NCI-H2029 treated with DMSO at 0.1 percent for 48 hours (cell line): ENCODE measurements at regions not wholly inside any gene's neighbourhood (a gene's known extent, or its start where the extent isn't known, plus 50 kb on each side); places are given as distances from the start of the nearest gene placed in this dataset.

ENCODE experiments used
- DNase-seq: peaks from one replicate; lab custom pipeline; 2025; lab: John Stamatoyannopoulos, UW

DNA sequence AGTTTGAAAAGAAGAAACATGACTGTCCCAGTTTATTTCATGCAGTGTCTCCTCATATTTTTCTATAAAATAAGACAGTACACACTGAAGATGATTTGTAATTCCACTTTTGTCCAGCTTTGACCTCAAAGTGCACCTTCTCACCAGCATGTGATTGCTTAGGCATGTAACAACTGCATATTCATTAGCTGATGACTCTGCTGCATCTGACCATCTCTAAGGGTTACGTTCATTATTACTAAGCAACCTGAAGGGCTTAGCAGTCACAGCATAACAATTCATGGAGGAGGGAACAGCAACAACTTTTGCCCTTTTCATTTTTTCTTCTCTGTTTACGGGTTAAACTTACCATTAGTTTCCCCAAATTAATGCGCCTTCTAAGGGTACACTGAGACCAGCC lies 330.6 kb upstream of the PIK3C3 start:
- no peak for DNase-seq

DNA sequence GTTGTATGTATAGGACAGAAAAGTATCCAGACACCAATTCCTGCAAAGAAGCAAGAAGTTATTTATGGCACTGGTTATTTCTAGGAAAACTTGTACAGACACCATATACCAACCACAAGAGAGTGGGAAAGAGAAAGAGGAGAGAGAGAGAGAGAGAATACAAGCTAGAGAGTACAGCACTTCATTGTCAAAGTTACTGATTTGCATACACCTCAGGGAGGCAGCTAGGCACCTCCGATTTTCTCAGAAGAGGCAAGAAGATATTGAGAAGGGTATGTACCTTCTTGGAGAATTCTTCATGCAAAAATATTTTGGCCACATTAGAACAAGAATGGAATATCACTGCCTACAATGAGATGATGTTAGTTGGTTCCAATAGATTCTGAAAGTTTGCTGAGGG lies 333.9 kb upstream of the PIK3C3 start:
- DNase-seq, result no peak

DNA sequence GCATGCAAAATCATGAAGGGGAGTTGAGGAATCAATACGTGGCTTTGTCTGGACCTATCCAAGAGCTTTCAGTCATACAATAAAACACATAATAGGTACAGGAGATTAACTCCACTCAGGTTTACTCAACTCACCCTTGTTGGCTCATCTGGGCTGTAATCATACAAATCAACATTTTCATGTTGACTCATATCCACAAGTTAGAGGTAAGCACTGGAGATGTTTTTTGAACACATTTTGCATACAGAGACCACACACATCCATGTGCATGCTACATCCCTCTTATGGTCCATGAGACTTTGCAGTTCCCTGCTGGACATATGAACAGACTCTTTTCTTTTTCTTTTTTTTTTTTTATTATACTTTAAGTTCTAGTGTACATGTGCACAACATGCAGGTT lies 336.9 kb upstream of the PIK3C3 start:
- DNase-seq, result no peak

DNA sequence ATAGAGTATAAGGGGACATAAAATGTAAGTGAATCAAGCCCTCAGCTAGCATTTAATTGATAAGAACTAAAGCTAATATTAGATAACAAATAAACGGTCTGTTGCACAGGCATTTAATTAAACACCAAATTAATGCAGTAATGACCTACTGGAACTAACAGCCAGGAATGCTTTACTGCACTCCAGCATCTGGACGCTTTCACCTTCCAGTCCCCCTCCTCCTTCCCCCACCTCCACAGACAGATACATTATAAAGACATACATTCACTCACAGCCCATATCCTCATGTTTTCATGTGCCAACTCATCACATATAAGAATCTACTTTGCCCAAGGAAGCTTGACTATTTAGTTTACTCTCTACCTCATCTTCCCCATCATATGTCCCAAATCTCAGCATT lies 337.4 kb upstream of the PIK3C3 start:
- no peak for DNase-seq

DNA sequence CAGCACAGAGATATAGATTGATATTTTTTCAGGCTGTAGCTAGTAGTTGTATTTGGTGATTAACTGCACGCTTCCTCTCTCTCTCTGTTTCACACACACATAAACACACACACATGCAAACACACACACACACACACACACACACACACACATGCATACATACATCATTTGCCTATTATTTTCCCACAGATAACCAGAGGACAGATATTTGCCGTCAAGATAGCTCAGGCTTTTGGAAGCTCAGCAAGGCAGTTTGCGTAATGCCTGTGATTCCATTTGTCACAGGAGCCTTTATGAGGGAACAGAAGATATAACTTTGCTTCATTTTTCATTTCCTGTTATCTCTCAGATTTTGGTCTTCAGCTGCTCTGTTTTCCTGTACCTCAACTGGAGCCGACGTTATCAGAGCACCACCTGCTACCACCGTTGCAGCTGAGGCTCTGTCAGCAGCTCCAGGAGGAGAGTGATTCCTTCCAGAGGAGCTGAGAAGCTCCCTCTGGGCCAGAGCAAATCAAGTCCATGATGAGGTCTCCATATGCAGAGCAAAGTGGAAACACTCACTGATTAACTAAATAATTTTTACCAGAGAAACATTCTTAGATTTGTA lies 341.9 kb upstream of the PIK3C3 start:
- DNase-seq, result no peak

DNA sequence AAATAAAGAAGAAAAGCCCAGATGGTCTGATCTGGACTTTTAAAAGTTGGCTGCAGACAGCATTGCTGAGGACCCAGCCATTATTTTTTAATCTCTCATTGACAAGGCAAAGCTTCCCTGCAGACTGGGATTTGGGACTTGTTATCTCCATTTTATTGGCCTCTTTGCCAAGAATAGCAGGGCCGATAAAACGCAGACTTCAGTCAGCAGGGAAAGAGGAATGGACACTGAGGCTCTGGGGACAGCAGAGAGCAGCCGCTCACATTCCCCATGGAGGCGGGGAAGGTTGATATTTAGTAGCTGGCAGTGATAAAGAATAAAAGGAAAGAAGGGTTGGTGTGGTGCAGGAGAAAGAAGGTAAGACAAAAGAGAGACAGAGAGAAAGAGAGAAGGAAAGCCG lies 350.1 kb upstream of the PIK3C3 start:
- no peak for DNase-seq

DNA sequence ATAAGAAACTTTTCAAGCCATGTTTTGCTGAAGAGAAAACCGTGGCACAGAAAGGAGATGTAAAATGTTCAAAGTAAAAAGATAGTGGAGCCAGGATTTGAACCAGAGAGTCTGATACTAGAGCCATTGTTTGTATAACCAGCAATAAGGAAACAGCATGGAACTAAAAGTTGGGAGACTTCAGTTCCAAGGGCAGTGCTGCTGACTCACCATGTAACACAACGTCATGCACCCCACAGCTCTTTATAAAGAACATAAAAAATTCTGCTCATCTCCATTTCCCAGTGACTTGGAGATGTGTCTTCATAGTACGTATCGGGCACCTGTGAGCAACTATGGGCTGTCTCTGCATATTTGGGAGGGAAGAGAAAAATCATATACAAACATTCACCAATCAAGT lies 353.0 kb upstream of the PIK3C3 start:
- no peak for DNase-seq

DNA sequence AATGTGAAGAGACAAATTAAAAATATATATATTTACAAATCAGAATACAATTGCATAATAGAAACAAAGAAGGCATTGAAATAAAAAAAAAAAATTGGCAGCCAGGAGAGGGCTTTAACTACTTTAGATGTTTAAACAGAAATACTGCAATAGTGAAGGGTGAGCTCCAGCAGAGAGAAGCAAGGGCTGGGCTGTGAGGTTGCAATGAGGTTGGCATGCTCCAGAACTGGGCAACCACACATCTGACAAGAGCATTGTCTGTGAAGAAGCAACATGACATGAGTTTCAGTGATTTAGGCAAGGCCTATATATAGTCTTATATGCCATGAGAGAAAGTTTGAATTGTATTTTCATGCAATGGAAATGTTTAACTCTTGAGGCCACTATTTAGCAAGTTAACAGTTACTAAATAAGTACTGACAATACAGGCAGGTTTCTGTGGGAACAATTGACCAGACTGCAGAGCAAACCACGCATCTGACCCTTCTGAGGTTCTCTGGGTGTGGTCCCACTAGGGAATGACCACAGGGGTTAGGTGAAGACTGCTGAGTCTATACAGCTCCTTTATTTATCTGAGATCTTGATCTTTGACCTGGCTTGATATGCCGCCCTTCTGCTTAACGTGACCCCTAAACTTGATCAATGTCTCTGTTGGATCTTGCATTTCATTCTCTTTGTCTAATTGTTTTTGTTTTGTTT lies 354.2 kb upstream of the PIK3C3 start:
- DNase-seq, result no peak

DNA sequence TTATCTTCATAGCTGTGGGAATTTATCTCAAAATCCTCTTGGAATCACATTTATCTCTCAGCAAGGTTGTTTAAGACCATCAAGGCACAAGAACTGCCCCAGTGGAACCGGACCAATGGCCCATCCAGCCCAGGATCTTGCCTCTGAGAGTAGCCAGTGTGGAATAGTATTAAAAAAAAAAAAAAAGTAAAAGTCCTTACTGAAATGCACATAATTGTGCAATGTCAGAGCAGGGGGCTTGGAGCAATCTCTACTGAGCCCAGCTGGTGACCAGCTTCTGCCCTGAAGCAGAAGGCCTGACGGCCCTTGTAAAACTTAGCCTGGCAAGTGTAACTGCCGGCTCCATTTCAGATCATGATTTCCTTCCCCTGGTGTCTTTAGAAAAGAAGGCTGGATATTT lies 355.6 kb upstream of the PIK3C3 start:
- DNase-seq, result no peak

DNA sequence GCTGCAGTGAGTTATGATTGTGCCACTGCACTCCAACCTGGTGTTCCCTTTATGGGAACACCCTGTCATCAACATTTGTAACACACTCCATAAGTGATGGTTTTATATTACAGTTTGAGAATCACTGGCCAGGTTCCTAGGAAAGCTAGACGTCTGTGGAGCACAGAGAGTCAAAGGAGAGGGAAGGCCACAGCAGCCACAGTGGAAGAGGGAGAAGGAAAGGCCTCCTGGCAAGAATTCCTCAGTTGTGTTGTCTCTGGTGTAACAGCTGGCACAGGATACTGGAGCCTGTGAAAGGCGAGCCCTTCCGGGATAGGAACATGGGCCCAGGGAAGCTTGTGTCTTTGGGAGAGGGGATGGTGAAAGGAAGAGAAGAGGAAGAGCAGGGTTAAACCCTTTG lies 360.5 kb upstream of the PIK3C3 start:
- DNase-seq, result peak; percentile 36

DNA sequence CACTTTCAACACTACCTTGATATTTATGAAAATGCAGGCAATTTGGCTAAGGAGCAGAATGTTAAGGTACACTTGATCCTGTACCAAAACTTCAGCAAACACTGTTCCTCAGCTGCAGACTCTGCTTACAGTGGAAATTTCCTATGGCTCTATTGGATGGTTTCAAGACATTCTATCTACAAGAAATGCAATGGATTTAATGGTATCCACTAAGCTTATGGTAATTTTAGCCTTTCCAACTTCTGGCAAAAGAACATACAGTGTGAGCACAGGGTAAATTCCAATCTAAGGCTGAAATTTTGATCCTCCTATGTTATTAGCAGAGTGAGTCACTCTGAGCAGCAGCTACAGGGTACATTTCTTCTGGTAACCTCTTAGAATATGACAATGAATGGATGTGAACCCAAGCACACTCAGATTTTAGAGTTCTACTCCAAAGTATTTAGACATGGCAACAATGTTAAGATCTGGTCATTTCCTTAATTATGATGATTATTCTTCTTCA lies 361.8 kb upstream of the PIK3C3 start:
- DNase-seq, result no peak

DNA sequence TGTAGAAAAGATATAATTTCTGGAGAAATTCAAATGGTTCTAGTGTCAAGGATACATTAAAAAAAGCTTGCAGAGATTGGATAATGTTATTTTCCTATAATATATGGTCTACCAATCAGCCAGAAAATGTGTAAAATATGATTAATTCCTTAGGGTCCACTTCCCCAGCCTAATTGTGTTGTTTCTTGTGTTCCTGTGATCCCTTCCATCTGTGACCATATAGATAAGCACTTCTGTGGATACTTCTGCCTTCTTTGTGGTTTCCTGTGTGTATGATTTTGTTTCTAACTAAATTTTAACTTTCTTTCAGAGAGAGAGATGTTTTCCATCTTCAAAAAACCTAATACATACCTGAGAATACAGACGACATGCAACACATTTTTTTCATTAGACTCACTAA lies 367.1 kb upstream of the PIK3C3 start:
- no peak for DNase-seq

DNA sequence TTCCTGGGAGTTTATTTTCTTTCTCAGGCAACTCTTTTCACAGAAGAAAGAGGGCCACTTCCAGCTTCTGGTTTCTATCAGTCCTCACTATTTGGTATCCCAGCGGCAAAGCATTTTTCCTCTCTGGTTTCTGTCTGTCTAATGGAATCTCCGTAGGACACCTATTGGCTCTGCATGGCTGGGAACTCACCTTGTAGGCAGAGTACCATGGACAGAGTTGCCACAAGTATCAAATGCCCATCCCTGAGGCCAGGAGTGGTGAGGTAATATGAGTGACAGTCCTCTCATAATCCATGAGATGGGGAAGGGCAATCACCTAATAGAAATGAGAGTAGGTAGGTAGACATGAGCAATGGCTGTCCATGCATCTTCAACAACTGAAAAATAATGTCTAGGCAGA lies 369.5 kb upstream of the PIK3C3 start:
- no peak for DNase-seq

DNA sequence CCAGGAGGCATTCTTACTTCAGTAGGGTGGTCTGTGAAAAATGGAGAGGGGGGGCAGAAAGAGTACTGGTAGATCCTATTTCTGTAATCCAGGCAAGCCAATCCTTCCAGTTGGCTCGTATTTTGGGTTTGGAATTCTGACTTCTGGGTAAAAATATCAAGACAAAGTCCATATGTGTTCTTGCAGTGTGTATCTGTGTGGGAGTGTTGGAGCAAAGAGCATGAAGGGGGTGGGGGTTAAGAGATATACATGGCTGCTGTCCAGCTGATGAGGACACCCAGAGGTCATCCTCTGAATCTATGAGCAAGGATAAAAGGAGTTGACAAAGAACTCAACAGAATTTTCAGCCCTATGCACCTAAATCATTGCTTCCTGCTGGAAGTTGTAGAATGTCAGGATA lies 375.8 kb upstream of the PIK3C3 start:
- DNase-seq, result no peak

DNA sequence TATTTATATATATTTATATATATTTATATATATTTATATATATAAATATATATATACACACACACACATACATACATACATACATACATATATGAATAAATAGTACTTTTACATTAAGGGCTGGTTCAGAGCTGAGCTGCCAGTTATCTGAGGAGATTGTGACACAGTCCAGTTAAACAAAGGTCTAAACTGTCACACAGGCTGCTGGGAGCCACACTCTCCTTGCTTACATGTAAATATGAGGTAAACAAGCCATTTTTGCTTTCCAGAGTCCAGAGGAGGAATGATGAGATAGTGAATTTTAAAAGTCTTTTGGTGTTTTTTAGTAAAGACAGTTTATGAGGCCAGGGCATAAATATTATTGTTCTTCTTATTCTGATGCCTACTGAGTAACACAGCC lies 377.5 kb upstream of the PIK3C3 start:
- DNase-seq, result no peak

DNA sequence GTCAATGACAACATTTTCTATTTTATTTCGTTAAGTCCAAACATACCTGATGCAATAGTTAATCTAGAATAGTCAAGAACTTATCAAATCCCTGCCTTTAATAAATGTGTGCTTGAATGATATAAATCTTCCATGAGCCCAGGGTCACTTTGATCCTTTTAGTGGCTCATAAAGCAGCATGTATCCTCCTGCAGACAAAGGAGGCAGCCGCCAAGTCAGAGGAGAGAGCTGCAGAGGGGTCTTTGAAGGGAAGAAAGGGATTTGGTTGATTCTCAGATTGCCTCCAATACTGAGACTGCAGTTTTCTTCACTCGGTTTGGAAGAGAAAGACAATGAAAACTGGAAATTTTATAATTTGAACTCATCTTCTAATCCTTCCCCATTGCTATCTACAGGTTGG lies 378.4 kb upstream of the PIK3C3 start:
- no peak for DNase-seq

DNA sequence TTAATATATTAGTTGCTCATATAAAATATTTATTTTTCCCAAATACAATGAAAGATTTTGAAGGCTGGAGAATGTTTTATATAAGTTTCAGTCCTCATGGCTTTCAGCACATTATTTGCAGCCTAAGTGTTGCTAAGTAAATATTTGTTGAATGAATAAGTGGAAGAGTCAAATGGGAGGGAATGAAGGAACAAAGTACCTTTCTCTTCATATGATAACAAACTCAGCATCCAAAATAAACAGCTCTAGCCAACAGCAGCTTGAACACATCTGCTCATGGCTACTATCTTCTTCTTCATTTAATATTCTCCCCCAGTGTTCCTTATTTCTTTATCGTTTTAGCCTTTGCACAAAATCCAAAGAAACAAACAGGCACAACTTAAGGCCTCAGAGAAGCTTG lies 385.2 kb upstream of the PIK3C3 start:
- no peak for DNase-seq

DNA sequence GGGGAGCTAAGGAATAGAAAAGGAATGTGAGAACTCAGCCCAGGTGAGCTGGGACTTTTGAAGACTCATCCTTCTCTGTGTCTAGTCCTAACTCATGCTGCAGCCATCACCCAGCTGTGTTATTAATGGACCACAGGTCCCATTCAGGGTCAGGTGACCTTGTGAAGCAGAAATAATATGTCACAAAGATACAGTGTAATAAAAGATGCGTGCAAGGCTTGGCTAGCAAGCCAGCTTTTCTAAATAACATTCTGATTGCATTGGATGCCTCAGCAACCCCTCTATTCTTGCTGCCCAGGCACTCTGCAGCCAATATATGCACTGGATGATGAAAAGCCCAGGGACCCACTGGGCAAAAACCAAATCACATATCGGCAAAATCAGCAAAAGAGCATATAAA lies 393.1 kb upstream of the PIK3C3 start:
- no peak for DNase-seq

DNA sequence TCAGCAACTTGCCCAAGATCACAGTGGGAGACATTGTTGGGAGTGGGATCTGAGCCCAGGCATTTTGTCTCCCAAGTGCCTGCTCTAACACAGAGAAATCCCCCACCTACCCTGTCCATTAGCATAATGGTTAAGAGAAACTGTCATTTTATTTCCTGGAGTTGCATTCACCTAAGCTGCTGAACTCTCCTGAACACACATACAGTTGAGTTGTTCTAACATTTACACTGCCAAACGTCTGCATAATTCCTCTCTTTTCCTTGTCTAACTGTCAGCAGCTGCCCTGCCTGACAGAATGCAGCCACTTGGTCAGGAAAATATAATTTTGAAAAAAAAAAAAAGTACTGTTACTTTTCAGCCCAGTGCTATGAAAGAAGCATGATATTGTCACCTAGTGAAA lies 396.3 kb upstream of the PIK3C3 start:
- DNase-seq, result no peak

DNA sequence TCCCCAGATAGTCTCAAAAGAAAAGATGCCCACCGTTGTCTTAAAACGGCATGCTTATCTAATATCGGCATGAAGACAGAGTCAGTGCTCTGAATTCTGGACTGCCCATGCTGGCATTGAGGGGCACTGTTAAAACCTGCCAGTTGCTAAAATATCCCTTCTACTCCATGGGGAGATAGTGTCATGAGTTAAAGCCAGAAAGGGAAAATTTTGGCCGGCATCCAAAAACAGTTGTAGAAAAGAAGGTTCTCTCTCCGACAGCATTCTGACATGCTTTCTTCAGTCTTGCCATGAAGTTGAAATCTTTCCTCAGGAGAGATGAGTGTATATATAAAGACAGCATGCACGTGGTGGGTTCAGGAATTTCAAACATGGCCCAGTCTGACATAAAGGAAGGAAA lies 401.3 kb upstream of the PIK3C3 start:
- DNase-seq, result no peak

DNA sequence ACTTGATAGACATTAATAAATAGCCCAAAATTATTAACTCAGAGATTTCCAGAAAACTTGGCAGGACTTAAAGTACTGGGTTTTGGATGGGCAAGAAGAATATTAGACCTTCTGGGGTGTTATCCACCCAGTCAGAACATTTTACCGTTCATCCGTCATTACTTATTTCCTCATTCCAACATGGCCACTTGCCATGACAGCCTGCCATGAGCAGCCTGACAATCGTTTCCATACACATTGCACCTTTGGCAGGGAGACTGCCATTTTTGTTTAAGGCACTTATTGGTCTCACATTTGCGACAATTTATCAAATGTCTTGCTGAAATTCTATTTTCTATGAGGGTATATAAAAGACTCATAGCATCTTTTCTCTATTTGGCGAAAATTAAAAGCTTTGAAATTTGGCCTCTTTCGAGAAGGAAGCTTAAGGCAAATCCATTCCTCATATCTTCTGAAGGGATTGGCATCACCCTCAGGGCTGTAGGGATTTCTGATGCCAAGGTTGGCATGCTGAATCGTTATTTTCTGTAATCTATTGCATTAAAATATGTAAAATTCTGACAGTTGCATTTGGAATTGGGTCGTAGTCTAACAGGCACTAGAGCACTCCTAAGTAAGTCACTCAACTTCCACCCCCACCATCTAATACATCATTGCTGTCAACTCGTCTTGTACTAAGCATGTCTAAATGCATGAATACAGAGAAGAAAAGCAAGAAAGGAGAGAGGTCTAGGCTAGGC lies 406.3 kb upstream of the PIK3C3 start:
- DNase-seq, result no peak

DNA sequence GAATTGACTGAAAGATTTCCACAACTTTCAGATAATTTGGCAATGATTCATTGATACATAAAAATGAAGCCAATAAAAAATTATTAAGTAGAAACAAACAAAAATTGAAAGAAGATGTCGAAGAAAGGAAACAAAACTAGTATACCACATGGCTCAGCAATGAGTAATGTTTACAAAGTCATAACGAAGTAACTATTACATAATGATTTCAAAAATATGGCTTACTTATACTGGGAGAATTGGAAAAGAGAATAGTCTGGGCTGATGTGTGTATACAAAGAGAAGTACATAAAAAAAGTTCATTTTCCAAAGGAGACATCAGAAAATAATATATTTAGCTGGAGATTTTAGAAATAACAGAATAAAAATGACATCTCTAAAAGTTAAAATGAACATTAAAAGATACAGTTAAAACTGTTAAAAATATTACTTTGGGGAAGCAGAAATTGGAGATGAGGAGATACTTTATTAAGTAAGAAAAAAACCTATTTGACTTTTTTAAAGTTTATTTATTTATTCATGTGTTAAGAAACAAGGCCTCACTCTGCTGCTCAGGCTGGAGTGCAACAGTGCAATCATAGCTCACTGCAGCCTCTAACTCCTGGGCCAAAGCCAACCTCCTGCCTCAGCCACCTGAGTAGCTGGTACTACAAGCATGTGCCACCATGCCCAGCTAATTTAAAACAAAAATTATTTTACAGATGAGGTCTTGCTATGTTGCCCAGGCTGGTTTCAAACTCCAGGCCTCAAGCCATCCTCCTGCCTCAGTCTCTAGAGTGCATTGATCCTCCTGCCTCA lies 409.7 kb upstream of the PIK3C3 start:
- no peak for DNase-seq

DNA sequence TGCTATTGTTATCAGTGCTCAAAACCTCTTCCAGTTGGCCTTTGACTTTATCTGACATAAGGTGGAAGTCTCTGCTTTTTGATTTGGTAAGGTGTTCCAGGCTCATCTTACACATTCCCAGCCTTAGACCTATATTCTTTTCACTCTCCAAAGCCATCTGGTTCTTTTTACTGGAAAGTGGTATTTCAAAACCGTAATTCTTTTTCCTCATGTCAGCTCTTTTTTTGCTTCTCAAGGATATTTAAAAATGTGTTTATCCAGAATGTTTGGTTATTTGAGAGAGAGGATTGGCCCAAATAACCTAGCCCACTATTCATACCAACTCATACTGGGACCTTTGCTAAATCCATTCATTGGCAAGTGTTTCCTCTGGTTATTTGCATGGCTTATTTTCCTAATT lies 411.2 kb upstream of the PIK3C3 start:
- no peak for DNase-seq
